HepG2 (cell line): ENCODE measurements at regions not wholly inside any gene's neighbourhood (a gene's known extent, or its start where the extent isn't known, plus 50 kb on each side); places are given as distances from the start of the nearest gene placed in this dataset.

ENCODE experiments used
- ATAC-seq: fragments of 200-7000 bp; cut with Tn5 transposase; 3 replicates; pipeline ENCODE4 v1.9.1; 2020; ENCODE audit warnings: mild to moderate bottlenecking, moderate library complexity
- BruUV-seq: library from RNA; stranded (reverse); fragments of 400-500 nt; replicated peaks from 2 replicates; lab custom pipeline; 2021; lab: Mats Ljungman, UMichigan
- CTCF ChIA-PET: fragments of 300-600 bp; formaldehyde crosslinking; extraction: SDS; loops from one replicate; lab custom pipeline; 2021; ENCODE audit warnings: low total read pairs, inconsistent platforms, low intra/inter-chr PET ratio; lab: Yijun Ruan, JAX
- POLR2A ChIA-PET: fragments of 350-600 bp; sonication (Branson Sonifier 250); formaldehyde crosslinking; loops from one replicate; lab custom pipeline; 2020; ENCODE audit warnings: antibody characterized with exemption, inconsistent platforms; lab: Yijun Ruan, JAX
- DNase-seq: peaks from one replicate; pipeline ENCODE4 v3.0.0-alpha.2; 2015; ENCODE audit warnings: low spot score
- FAIRE-seq: peaks from 3 replicates; lab custom pipeline; 2011; peaks lifted over from hg19 to GRCh38; lab: Jason Lieb, UNC
- H2AFZ ChIP-seq: one replicate; pipeline ENCODE4 v1.6.1; 2011; ENCODE audit warnings: low read length, inconsistent platforms
- H3K27ac ChIP-seq: fragments of 300-600 bp; 3 replicates; pipeline ENCODE4 v1.8.0; 2011; ENCODE audit warnings: mixed run types, mild to moderate bottlenecking, mixed read lengths, low read length, inconsistent platforms; ENCODE audit not compliant: insufficient read depth; ENCODE audit errors: extremely low read length
- H3K27me3 ChIP-seq, 2 experiments: fragments of 200-600 bp in 1 of 2; 2 replicates in 1 of 2; 3 replicates in 1 of 2; pipeline versions ENCODE4 v1.6.0 to v1.8.0; 2011; ENCODE audit warnings: low read length in 2 of 2, mild to moderate bottlenecking in 2 of 2, moderate library complexity in 2 of 2, inconsistent platforms in 1 of 2; ENCODE audit not compliant: insufficient read depth in 2 of 2, control insufficient read depth in 1 of 2
- H3K36me3 ChIP-seq, 2 experiments: fragments of 200-600 bp in 1 of 2; replicated peaks in 1 of 2; 2 replicates in 1 of 2; 3 replicates in 1 of 2; pipeline versions ENCODE4 v1.5.1 to v1.8.0; 2011; ENCODE audit warnings: low read length in 2 of 2, inconsistent platforms in 1 of 2; ENCODE audit not compliant: insufficient read depth in 2 of 2, control insufficient read depth in 1 of 2
- H3K4me1 ChIP-seq: 2 replicates; pipeline ENCODE4 v1.5.1; 2012; ENCODE audit warnings: low read length, inconsistent platforms; ENCODE audit not compliant: insufficient read depth
- H3K4me2 ChIP-seq: 2 replicates; pipeline ENCODE4 v1.6.0; 2011; ENCODE audit warnings: low read depth, low read length, inconsistent platforms
- H3K4me3 ChIP-seq, 3 experiments: fragments of 200-600 bp in 1 of 3; sonication (generic), shearing (Covaris generic) in 1 of 3; replicated peaks in 1 of 3; 2 replicates each; pipeline ENCODE4 v1.5.1; 2011 to 2016; ENCODE audit warnings: low read length in 3 of 3, inconsistent platforms in 2 of 3, low read depth in 2 of 3, mild to moderate bottlenecking in 2 of 3, control low read depth in 1 of 3, mixed read lengths in 1 of 3; ENCODE audit not compliant: insufficient read depth in 1 of 3
- H3K79me2 ChIP-seq: one replicate; pipeline ENCODE4 v1.6.1; 2011; ENCODE audit warnings: low read length, inconsistent platforms; ENCODE audit not compliant: insufficient read depth
- H3K9ac ChIP-seq: 2 replicates; pipeline ENCODE4 v1.6.0; 2011; ENCODE audit warnings: mild to moderate bottlenecking, low read depth, low read length, inconsistent platforms; ENCODE audit not compliant: insufficient read depth
- H3K9me3 ChIP-seq: 2 replicates; pipeline ENCODE4 v1.5.1; 2012; ENCODE audit warnings: mild to moderate bottlenecking, low read length
- H4K20me1 ChIP-seq: 2 replicates; pipeline ENCODE4 v1.6.0; 2011; ENCODE audit warnings: inconsistent platforms, mild to moderate bottlenecking, low read length, moderate library complexity; ENCODE audit not compliant: insufficient read depth
- ASH2L ChIP-seq: fragments of 300-600, 200-600 bp; sonication (generic); IDR thresholded peaks from 2 replicates; pipeline ENCODE4 v1.7.0; 2017; ENCODE audit warnings: low read depth, mild to moderate bottlenecking, moderate library complexity, mixed read lengths, low read length; ENCODE audit not compliant: insufficient read length
- BRD4 ChIP-seq: sonication (generic); formaldehyde crosslinking; IDR thresholded peaks from 2 replicates; pipeline ENCODE4 v1.4.0; 2020; ENCODE audit warnings: missing genetic modification reagents
- ETV6 ChIP-seq: sonication (generic); formaldehyde crosslinking; conservative IDR thresholded peaks from 2 replicates; pipeline ENCODE4 v1.4.0; 2020; ENCODE audit warnings: missing genetic modification reagents
- HMG20B ChIP-seq: conservative IDR thresholded peaks from 2 replicates; pipeline ENCODE4 v1.6.1; 2016; ENCODE audit warnings: missing genetic modification reagents, missing compliant biosample characterization
- LCORL ChIP-seq, 2 experiments: fragments of 450-650 bp in 1 of 2; sonication (generic) in 1 of 2; formaldehyde crosslinking in 1 of 2; IDR thresholded peaks; 2 replicates each; pipeline versions ENCODE4 v1.5.0 to v1.6.1; 2017 to 2020; ENCODE audit warnings: antibody characterized with exemption in 1 of 2, missing genetic modification reagents in 1 of 2
- MAFK ChIP-seq, 2 experiments: IDR thresholded peaks in 1 of 2; conservative IDR thresholded peaks in 1 of 2; 2 replicates each; pipeline ENCODE4 v1.6.1; 2011; ENCODE audit warnings: improper control_type of control experiment in 2 of 2, low read length in 2 of 2
- NCOA2 ChIP-seq: sonication (generic); formaldehyde crosslinking; IDR thresholded peaks from 2 replicates; pipeline ENCODE4 v1.8.0; 2022; ENCODE audit warnings: inconsistent platforms
- SALL2 ChIP-seq: sonication (generic); formaldehyde crosslinking; IDR thresholded peaks from 2 replicates; pipeline ENCODE4 v1.8.1; 2023; ENCODE audit warnings: mild to moderate bottlenecking, missing genetic modification reagents, inconsistent platforms
- TBX2 ChIP-seq: sonication (generic); formaldehyde crosslinking; IDR thresholded peaks from 2 replicates; pipeline ENCODE4 v1.5.0; 2020; ENCODE audit warnings: missing genetic modification reagents, mild to moderate bottlenecking, borderline replicate concordance
- ZNF792 ChIP-seq: IDR thresholded peaks from 2 replicates; pipeline ENCODE4 v1.6.1; 2016
- ZSCAN21 ChIP-seq: sonication (generic); formaldehyde crosslinking; IDR thresholded peaks from 2 replicates; pipeline ENCODE4 v1.8.0; 2022; ENCODE audit warnings: mild to moderate bottlenecking, missing genetic modification reagents, moderate library complexity, borderline replicate concordance
- ZSCAN29 ChIP-seq: sonication (generic); formaldehyde crosslinking; conservative IDR thresholded peaks from 2 replicates; pipeline ENCODE4 v1.4.0; 2020; ENCODE audit warnings: mild to moderate bottlenecking, missing genetic modification reagents
- WGBS: methylation state at CpG from one replicate; pipeline ENCODE4 v1.1.6; 2017; ENCODE audit warnings: low lambda C conversion rate; 5-methylcytosine and 5-hydroxymethylcytosine counted together
- in situ Hi-C: cut with HindIII; loops from 2 replicates; pipeline ENCODE4 v1.10.0; 2017; ENCODE audit warnings: low pct_unique_long_range_greater_than_20kb; ENCODE audit not compliant: extremely low pct_ligation_motif_present
- intact Hi-C: fragments of 100-400 bp; cut with micrococcal nuclease; formaldehyde crosslinking; loops from one replicate; pipeline ENCODE4 v1.10.0; 2022; ENCODE audit not compliant: unreplicated experiment
- TF ChIP-seq, protein P1 (sequence below): sonication (generic); formaldehyde crosslinking; IDR thresholded peaks from 2 replicates; pipeline ENCODE4 v1.5.0; 2020; ENCODE audit warnings: missing genetic modification reagents
- TF ChIP-seq, protein P2 (sequence below): sonication (generic); formaldehyde crosslinking; IDR thresholded peaks from 2 replicates; pipeline ENCODE4 v1.5.0; 2020; ENCODE audit warnings: missing genetic modification reagents
- TF ChIP-seq, protein P3 (sequence below): sonication (generic); formaldehyde crosslinking; IDR thresholded peaks from 2 replicates; pipeline ENCODE4 v1.5.0; 2020; ENCODE audit warnings: mild to moderate bottlenecking, missing genetic modification reagents, moderate library complexity
- TF ChIP-seq, protein P4 (sequence below), 2 experiments: fragments of 450-650 bp in 1 of 2; sonication (generic) in 1 of 2; formaldehyde crosslinking; IDR thresholded peaks; 2 replicates each; pipeline versions ENCODE4 v1.5.0 to v1.8.0; 2020 to 2022; ENCODE audit warnings: mild to moderate bottlenecking in 1 of 2, missing genetic modification reagents in 1 of 2

DNA sequence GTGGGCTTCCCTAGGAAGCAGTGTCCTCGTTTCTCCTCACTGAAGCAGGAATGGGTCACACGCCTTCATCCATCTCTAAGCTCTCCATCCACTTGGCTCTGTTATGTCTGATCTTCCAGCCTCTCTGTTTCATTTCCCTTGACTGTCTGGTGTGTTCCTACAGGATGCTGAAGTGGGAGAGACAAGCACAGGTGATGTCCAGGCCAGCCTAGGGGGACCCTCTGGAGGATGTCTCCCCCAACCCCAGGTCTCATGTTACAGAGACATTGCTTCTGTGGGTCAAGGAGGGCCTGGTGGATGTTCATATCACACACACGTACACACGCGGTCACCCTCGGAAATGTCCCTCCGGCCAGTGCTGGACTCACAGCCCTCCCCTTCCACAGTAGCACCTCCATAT, 229.9 kb downstream of the CDC5L start:
- H2AFZ ChIP-seq, result no peak overlapping the region
- no peaks in the 10 kb centered on the region for H3K79me2 ChIP-seq
- POLR2A ChIA-PET, result no interaction called here
- no peak for TF ChIP-seq HMG20B
- TF ChIP-seq ZSCAN21 (CRISPR knock-in tag), result no peak
- TF ChIP-seq ASH2L, result no peak
- no peak for TF ChIP-seq SALL2 (CRISPR knock-in tag)
- no peak for TF ChIP-seq ZNF792 (CRISPR knock-in tag)
- TF ChIP-seq, protein P1, sequence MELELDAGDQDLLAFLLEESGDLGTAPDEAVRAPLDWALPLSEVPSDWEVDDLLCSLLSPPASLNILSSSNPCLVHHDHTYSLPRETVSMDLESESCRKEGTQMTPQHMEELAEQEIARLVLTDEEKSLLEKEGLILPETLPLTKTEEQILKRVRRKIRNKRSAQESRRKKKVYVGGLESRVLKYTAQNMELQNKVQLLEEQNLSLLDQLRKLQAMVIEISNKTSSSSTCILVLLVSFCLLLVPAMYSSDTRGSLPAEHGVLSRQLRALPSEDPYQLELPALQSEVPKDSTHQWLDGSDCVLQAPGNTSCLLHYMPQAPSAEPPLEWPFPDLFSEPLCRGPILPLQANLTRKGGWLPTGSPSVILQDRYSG (CRISPR knock-in tag), result no peak
- TF ChIP-seq, protein P2, sequence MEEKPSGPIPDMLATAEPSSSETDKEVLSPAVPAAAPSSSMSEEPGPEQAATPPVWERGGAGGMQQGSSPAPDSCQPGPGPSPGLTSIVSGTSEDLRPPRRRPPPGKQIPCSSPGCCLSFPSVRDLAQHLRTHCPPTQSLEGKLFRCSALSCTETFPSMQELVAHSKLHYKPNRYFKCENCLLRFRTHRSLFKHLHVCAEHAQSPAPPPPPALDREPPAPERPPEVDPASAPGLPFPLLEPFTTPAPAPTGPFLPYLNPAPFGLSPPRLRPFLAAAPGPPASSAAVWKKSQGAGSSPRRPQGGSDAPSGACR (CRISPR knock-in tag), result no peak
- TF ChIP-seq BRD4 (CRISPR knock-in tag), result no peak
- WGBS, result 48% methylated on average over 7 of the region's 7 CpGs
- no peaks in the 10 kb centered on the region for H3K4me1 ChIP-seq
- no peak overlapping the region for H3K27ac ChIP-seq
- CTCF ChIA-PET, result no interaction called here
- in situ Hi-C loops, result no loop called here
- intact Hi-C loops, result no loop called here
- H3K36me3 ChIP-seq, result no peaks in the 10 kb centered on the region
- no peak overlapping the region for H3K4me2 ChIP-seq
- H4K20me1 ChIP-seq, result no peaks in the 10 kb centered on the region
- ATAC-seq (no peak), DNase-seq (no peak), FAIRE-seq (no peak)
- peaks cover 0 to 26% of the 10 kb centered on the region in 2 experiments; a peak in 4 of 5 replicates for H3K27me3 ChIP-seq
- H3K9ac ChIP-seq, result no peak overlapping the region
- BruUV-seq, result no TSS peak
- no peaks in the 10 kb centered on the region for H3K9me3 ChIP-seq
- H3K4me3 ChIP-seq, result no peak overlapping the region

DNA sequence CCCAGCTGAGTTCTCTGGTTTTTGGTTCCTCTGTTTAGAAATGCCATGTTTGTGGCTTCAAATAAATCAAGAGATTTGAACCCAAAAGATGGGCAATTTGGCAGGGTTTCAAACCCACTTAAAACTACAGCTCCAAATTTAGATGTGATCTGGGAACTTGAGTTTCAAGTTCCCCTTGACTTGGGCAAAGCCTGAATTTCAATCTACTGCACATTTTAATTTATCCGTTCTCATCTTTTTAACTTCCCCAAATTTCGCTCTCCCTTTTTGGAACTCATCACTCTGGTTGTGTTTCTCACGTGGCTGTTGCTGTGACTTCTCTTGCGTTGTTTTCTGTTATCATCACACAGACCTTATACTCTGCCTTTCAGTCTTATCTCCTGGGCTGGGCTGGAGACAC, 230.9 kb downstream of the CDC5L start:
- H3K9ac ChIP-seq, result no peak overlapping the region
- intact Hi-C loops, result no loop called here
- no peaks in the 10 kb centered on the region for H3K4me1 ChIP-seq
- H2AFZ ChIP-seq, result no peak overlapping the region
- in situ Hi-C loops, result no loop called here
- H3K4me2 ChIP-seq, result no peak overlapping the region
- peaks cover 0 to 24% of the 10 kb centered on the region in 2 experiments; a peak in 4 of 5 replicates for H3K27me3 ChIP-seq
- H3K4me3 ChIP-seq, result no peak overlapping the region
- no peak overlapping the region for H3K27ac ChIP-seq
- FAIRE-seq, result no peak
- H4K20me1 ChIP-seq, result no peaks in the 10 kb centered on the region
- 42% methylated on average over 4 of the region's 4 CpGs for WGBS
- POLR2A ChIA-PET, result no interaction called here
- BruUV-seq, result no TSS peak
- no peaks in the 10 kb centered on the region for H3K79me2 ChIP-seq
- CTCF ChIA-PET, result no interaction called here
- no peak for DNase-seq
- H3K9me3 ChIP-seq, result no peaks in the 10 kb centered on the region
- H3K36me3 ChIP-seq, result no peaks in the 10 kb centered on the region
- ATAC-seq, result no peak
- TF ChIP-seq NCOA2 (CRISPR knock-in tag) (no peak), MAFK (conservative IDR thresholded peaks at IDR 0.05 in 1 of 2, IDR thresholded peaks at IDR 0.05 in 1 of 2; ENCODE audit: low read length in 2 of 2) (no peak), ZSCAN29 (CRISPR knock-in tag) (no peak), TBX2 (CRISPR knock-in tag) (no peak), LCORL (IDR thresholded peaks at IDR 0.05) (no peak), LCORL (CRISPR knock-in tag; IDR thresholded peaks at IDR 0.05) (no peak), ETV6 (no peak)
- TF ChIP-seq, protein P3, sequence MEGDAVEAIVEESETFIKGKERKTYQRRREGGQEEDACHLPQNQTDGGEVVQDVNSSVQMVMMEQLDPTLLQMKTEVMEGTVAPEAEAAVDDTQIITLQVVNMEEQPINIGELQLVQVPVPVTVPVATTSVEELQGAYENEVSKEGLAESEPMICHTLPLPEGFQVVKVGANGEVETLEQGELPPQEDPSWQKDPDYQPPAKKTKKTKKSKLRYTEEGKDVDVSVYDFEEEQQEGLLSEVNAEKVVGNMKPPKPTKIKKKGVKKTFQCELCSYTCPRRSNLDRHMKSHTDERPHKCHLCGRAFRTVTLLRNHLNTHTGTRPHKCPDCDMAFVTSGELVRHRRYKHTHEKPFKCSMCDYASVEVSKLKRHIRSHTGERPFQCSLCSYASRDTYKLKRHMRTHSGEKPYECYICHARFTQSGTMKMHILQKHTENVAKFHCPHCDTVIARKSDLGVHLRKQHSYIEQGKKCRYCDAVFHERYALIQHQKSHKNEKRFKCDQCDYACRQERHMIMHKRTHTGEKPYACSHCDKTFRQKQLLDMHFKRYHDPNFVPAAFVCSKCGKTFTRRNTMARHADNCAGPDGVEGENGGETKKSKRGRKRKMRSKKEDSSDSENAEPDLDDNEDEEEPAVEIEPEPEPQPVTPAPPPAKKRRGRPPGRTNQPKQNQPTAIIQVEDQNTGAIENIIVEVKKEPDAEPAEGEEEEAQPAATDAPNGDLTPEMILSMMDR (CRISPR knock-in tag), result no peak
- TF ChIP-seq, protein P4, sequence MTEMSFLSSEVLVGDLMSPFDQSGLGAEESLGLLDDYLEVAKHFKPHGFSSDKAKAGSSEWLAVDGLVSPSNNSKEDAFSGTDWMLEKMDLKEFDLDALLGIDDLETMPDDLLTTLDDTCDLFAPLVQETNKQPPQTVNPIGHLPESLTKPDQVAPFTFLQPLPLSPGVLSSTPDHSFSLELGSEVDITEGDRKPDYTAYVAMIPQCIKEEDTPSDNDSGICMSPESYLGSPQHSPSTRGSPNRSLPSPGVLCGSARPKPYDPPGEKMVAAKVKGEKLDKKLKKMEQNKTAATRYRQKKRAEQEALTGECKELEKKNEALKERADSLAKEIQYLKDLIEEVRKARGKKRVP (CRISPR knock-in tag; IDR thresholded peaks at IDR 0.05), result no peak
